Body of pancreas (tissue), 4 donors: ENCODE measurements at regions not wholly inside any gene's neighbourhood (a gene's known extent, or its start where the extent isn't known, plus 50 kb on each side); places are given as distances from the start of the nearest gene placed in this dataset.

Experiments
- ATAC-seq: fragments of 150-250 bp; one replicate; pipeline ENCODE4 v1.9.1; 2016
- DNase-seq, 4 donors: peaks; one replicate each; pipeline ENCODE4 v3.0.0-alpha.2; 2019
- H3K27ac ChIP-seq, 4 donors: fragments of 200-600 bp; sonication (generic); 1 replicate in 3 of 4; 2 replicates in 1 of 4; pipeline versions ENCODE4 v1.5.1 to v1.6.1; 2016 to 2019; ENCODE audit warnings: mild to moderate bottlenecking in 1 of 4, mixed read lengths in 1 of 4, moderate library complexity in 1 of 4
- H3K27me3 ChIP-seq, 2 donors: fragments of 200-600 bp; sonication (generic); one replicate each; pipeline ENCODE4 v1.6.0; 2016; ENCODE audit warnings: mild to moderate bottlenecking in 1 of 2
- H3K36me3 ChIP-seq, 2 donors: fragments of 200-600 bp; sonication (generic); replicated peaks in 1 of 2; 2 replicates each; pipeline ENCODE4 v1.5.1; 2016; ENCODE audit warnings: low read depth in 2 of 2; ENCODE audit not compliant: insufficient read depth in 1 of 2
- H3K4me1 ChIP-seq: fragments of 200-600 bp; sonication (generic); one replicate; pipeline ENCODE4 v1.6.0; 2016
- H3K4me3 ChIP-seq, 2 donors: fragments of 200-600 bp; sonication (generic); 1 replicate in 1 of 2; 2 replicates in 1 of 2; pipeline ENCODE4 v1.5.1; 2016 to 2019
- H3K9me3 ChIP-seq, 3 donors: fragments of 200-600 bp; sonication (generic); 1 replicate in 2 of 3; 2 replicates in 1 of 3; pipeline ENCODE4 v1.5.1; 2016
- CTCF ChIP-seq, 7 experiments: fragments of 450-650 bp in 4 of 7; fragments of 200-600 bp in 3 of 7; sonication (generic) in 3 of 7; IDR thresholded peaks; one replicate each; pipeline ENCODE4 v1.5.1; 2016 to 2019; ENCODE audit warnings: antibody characterized with exemption in 7 of 7
- POLR2A ChIP-seq, 3 donors: fragments of 450-650 bp; IDR thresholded peaks; one replicate each; pipeline ENCODE4 v1.6.1; 2016; ENCODE audit warnings: antibody characterized with exemption in 3 of 3, mild to moderate bottlenecking in 2 of 3
- WGBS, 2 donors: methylation state at CpG; one replicate each; pipeline ENCODE4 v1.1.5; 2017; 5-methylcytosine and 5-hydroxymethylcytosine counted together
- intact Hi-C: fragments of 100-400 bp; cut with DNase I; formaldehyde crosslinking; loops from one replicate; pipeline ENCODE4 v1.15.1; 2023

GRCh38 chr14:51189600-51190376 lies 50.3 kb upstream of the TMX1 start:
- ATAC-seq: no peak
- no peak for DNase-seq
- Histone ChIP-seq H3K4me3 (no peak overlapping the region), H3K4me1 (no peaks in the 10 kb centered on the region), H3K27ac (no peak overlapping the region), H3K27me3 (no peaks in the 10 kb centered on the region), H3K36me3 (no peaks in the 10 kb centered on the region), H3K9me3 (no peaks in the 10 kb centered on the region)
- intact Hi-C loops: no loop called here
- WGBS, 2 donors: 70 to 88% methylated on average over 4 of the region's 4 CpGs
- TF ChIP-seq POLR2A (IDR thresholded peaks at IDR 0.05) (no peak), CTCF (IDR thresholded peaks at IDR 0.05) (no peak)
